K562 (cell line): ENCODE measurements at regions not wholly inside any gene's neighbourhood (a gene's known extent, or its start where the extent isn't known, plus 50 kb on each side); places are given as distances from the start of the nearest gene placed in this dataset.

Experiments used
- BACH1 ChIP-seq: fragments of 200-800 bp; sonication (Bioruptor generic); IDR thresholded peaks from 2 replicates; pipeline ENCODE4 v1.6.1; 2016; ENCODE audit warnings: missing genetic modification characterization, missing compliant biosample characterization
- HNRNPK ChIP-seq: fragments of 200-400 bp; formaldehyde crosslinking; IDR thresholded peaks from one replicate; pipeline ENCODE4 v1.6.1; 2018; ENCODE audit warnings: mild to moderate bottlenecking, low read depth, low read length; ENCODE audit not compliant: poor library complexity, severe bottlenecking
- MTA3 ChIP-seq: fragments of 450-650 bp; formaldehyde crosslinking; IDR thresholded peaks from 2 replicates; pipeline ENCODE4 v1.6.1; 2017; ENCODE audit warnings: mild to moderate bottlenecking, borderline replicate concordance
- ZKSCAN8 ChIP-seq: fragments of 200-800 bp; sonication (Bioruptor generic); IDR thresholded peaks from 2 replicates; pipeline ENCODE4 v1.6.1; 2016; ENCODE audit warnings: missing genetic modification characterization, missing compliant biosample characterization
- TF ChIP-seq, protein P1 (sequence below), 3 experiments: IDR thresholded peaks in 2 of 3; conservative IDR thresholded peaks in 1 of 3; 2 replicates each; pipeline ENCODE4 v1.5.1; 2011 to 2012; ENCODE audit warnings: low read length in 3 of 3, mild to moderate bottlenecking in 3 of 3, control low read depth in 2 of 3, improper control_type of control experiment in 1 of 3, inconsistent platforms in 1 of 3, low read depth in 1 of 3, mixed read lengths in 1 of 3, moderate library complexity in 1 of 3; ENCODE audit not compliant: insufficient read depth in 2 of 3

DNA sequence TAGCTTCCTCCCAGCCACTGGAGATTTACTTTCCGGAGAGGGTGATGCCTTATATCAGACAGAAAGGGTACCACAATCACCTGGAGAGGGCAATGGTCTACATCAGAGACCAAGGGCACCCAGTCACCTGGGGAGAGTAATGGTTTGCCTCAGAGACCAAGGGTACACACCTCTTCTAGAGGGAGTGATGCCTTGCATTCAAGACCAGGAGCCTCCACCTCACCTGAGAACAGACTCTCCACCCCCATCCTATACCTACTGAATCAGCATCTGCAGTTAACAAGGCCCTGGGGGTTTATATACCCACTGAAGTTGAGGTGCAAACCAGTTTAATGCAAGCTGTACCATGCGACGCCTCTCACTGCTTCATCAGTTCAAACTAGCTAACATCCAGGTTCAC lies 270.2 kb upstream of the IGFBP3 start:
- TF ChIP-seq, protein P1, sequence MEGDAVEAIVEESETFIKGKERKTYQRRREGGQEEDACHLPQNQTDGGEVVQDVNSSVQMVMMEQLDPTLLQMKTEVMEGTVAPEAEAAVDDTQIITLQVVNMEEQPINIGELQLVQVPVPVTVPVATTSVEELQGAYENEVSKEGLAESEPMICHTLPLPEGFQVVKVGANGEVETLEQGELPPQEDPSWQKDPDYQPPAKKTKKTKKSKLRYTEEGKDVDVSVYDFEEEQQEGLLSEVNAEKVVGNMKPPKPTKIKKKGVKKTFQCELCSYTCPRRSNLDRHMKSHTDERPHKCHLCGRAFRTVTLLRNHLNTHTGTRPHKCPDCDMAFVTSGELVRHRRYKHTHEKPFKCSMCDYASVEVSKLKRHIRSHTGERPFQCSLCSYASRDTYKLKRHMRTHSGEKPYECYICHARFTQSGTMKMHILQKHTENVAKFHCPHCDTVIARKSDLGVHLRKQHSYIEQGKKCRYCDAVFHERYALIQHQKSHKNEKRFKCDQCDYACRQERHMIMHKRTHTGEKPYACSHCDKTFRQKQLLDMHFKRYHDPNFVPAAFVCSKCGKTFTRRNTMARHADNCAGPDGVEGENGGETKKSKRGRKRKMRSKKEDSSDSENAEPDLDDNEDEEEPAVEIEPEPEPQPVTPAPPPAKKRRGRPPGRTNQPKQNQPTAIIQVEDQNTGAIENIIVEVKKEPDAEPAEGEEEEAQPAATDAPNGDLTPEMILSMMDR (IDR thresholded peaks at IDR 0.05 in 2 of 3, conservative IDR thresholded peaks at IDR 0.05 in 1 of 3; ENCODE audit: insufficient read depth in 2 of 3, low read depth in 1 of 3, low read length in 3 of 3), result no peak
- no peak for TF ChIP-seq MTA3
- TF ChIP-seq HNRNPK, result no peak
- TF ChIP-seq BACH1 (tag), result no peak
- TF ChIP-seq ZKSCAN8, result no peak
